ENCODE measurements at regions not wholly inside any gene's neighbourhood (a gene's known extent, or its start where the extent isn't known, plus 50 kb on each side); places are given as distances from the start of the nearest gene placed in this dataset.

GRCh38 chrX:69431420-69431819 is 72.7 kb upstream of the NALF2 start:
- H3K9ac ChIP-seq (ENCODE audit: low read depth, low read length) = no peak overlapping the region

GRCh38 chrX:69430785-69431184 is 73.3 kb upstream of the NALF2 start:
- Histone ChIP-seq H3K36me3 (ENCODE audit: insufficient read depth, low read length) (no peaks in the 10 kb centered on the region), H3K4me1 (ENCODE audit: insufficient read depth, low read length) (no peaks in the 10 kb centered on the region), H4K20me1 (ENCODE audit: insufficient read depth, low read length) (no peaks in the 10 kb centered on the region), H3K9me3 (ENCODE audit: insufficient read depth, low read length, severe bottlenecking) (no peaks in the 10 kb centered on the region), H3K9ac (ENCODE audit: low read depth, low read length) (no peak overlapping the region), H2AFZ (ENCODE audit: low read depth, low read length) (no peak overlapping the region), H3K4me3 (ENCODE audit: low read depth in 1 of 2, low read length in 2 of 2) (no peak overlapping the region), H3K79me2 (ENCODE audit: insufficient read depth, low read length) (no peaks in the 10 kb centered on the region), H3K27me3 (ENCODE audit: insufficient read depth, low read length, poor library complexity) (no peaks in the 10 kb centered on the region), H3K27ac (ENCODE audit: low read length) (no peak overlapping the region), H3K4me2 (ENCODE audit: insufficient read depth, low read length) (no peak overlapping the region)
- no peak for TF ChIP-seq EZH2 (IDR thresholded peaks at IDR 0.05; ENCODE audit: borderline replicate concordance, low read depth, low read length, severe bottlenecking)
- ATAC-seq (ENCODE audit: insufficient read depth, low read depth) = no peak
- DNase-seq = no peak

More at GRCh38 chrX:69431420-69431819, 72.7 kb upstream of the NALF2 start:
- H3K79me2 ChIP-seq (ENCODE audit: insufficient read depth, low read length) = no peaks in the 10 kb centered on the region
- no peaks in the 10 kb centered on the region for H4K20me1 ChIP-seq (ENCODE audit: insufficient read depth, low read length)
- H3K27me3 ChIP-seq (ENCODE audit: insufficient read depth, low read length, poor library complexity) = no peaks in the 10 kb centered on the region
- no peak overlapping the region for H3K4me3 ChIP-seq (ENCODE audit: low read depth in 1 of 2, low read length in 2 of 2)
- H2AFZ ChIP-seq (ENCODE audit: low read depth, low read length) = no peak overlapping the region
- no peaks in the 10 kb centered on the region for H3K9me3 ChIP-seq (ENCODE audit: insufficient read depth, low read length, severe bottlenecking)
- no peak overlapping the region for H3K4me2 ChIP-seq (ENCODE audit: insufficient read depth, low read length)
- H3K4me1 ChIP-seq (ENCODE audit: insufficient read depth, low read length) = no peaks in the 10 kb centered on the region
- no peaks in the 10 kb centered on the region for H3K36me3 ChIP-seq (ENCODE audit: insufficient read depth, low read length)
- no peak for TF ChIP-seq EZH2 (IDR thresholded peaks at IDR 0.05; ENCODE audit: borderline replicate concordance, low read depth, low read length, severe bottlenecking)
- no peak for TF ChIP-seq CTCF (IDR thresholded peaks at IDR 0.05; ENCODE audit: borderline replicate concordance, extremely low read depth, low read length, poor library complexity, severe bottlenecking)
- ATAC-seq (ENCODE audit: insufficient read depth, low read depth) (no peak), DNase-seq (no peak)
- no peak overlapping the region for H3K27ac ChIP-seq (ENCODE audit: low read length)

- H3K4me2 ChIP-seq (ENCODE audit: insufficient read depth, low read length) = no peak overlapping the region
- no peak overlapping the region for H3K9ac ChIP-seq (ENCODE audit: low read depth, low read length)
- no peak overlapping the region for H2AFZ ChIP-seq (ENCODE audit: low read depth, low read length)
- DNase-seq = no peak
- H3K27me3 ChIP-seq (ENCODE audit: insufficient read depth, low read length, poor library complexity) = no peaks in the 10 kb centered on the region
- TF ChIP-seq CTCF (IDR thresholded peaks at IDR 0.05; ENCODE audit: borderline replicate concordance, extremely low read depth, low read length, poor library complexity, severe bottlenecking) (no peak), EZH2 (IDR thresholded peaks at IDR 0.05; ENCODE audit: borderline replicate concordance, low read depth, low read length, severe bottlenecking) (no peak)
- H3K4me1 ChIP-seq (ENCODE audit: insufficient read depth, low read length) = no peaks in the 10 kb centered on the region
- H3K36me3 ChIP-seq (ENCODE audit: insufficient read depth, low read length) = no peaks in the 10 kb centered on the region
- ATAC-seq (ENCODE audit: insufficient read depth, low read depth) = no peak
- no peaks in the 10 kb centered on the region for H4K20me1 ChIP-seq (ENCODE audit: insufficient read depth, low read length)
- H3K4me3 ChIP-seq (ENCODE audit: low read depth in 1 of 2, low read length in 2 of 2) = no peak overlapping the region
- H3K79me2 ChIP-seq (ENCODE audit: insufficient read depth, low read length) = no peaks in the 10 kb centered on the region
- H3K27ac ChIP-seq (ENCODE audit: low read length) = no peak overlapping the region
- no peaks in the 10 kb centered on the region for H3K9me3 ChIP-seq (ENCODE audit: insufficient read depth, low read length, severe bottlenecking)
These were observed 74.6 kb upstream of the NALF2 start for GRCh38 chrX:69429339-69430015.

GRCh38 chrX:69428216-69428615 is 75.9 kb upstream of the NALF2 start:
- no peaks in the 10 kb centered on the region for H4K20me1 ChIP-seq (ENCODE audit: insufficient read depth, low read length)
- H3K9ac ChIP-seq (ENCODE audit: low read depth, low read length) = no peak overlapping the region
- no peak overlapping the region for H3K4me3 ChIP-seq (ENCODE audit: low read depth in 1 of 2, low read length in 2 of 2)
- H3K27ac ChIP-seq (ENCODE audit: low read length) = no peak overlapping the region
- no peaks in the 10 kb centered on the region for H3K27me3 ChIP-seq (ENCODE audit: insufficient read depth, low read length, poor library complexity)
- no peaks in the 10 kb centered on the region for H3K4me1 ChIP-seq (ENCODE audit: insufficient read depth, low read length)
- no peak for ATAC-seq (ENCODE audit: insufficient read depth, low read depth)
- H3K79me2 ChIP-seq (ENCODE audit: insufficient read depth, low read length) = no peaks in the 10 kb centered on the region
- H2AFZ ChIP-seq (ENCODE audit: low read depth, low read length) = no peak overlapping the region
- no peaks in the 10 kb centered on the region for H3K9me3 ChIP-seq (ENCODE audit: insufficient read depth, low read length, severe bottlenecking)
- no peak overlapping the region for H3K4me2 ChIP-seq (ENCODE audit: insufficient read depth, low read length)
- no peaks in the 10 kb centered on the region for H3K36me3 ChIP-seq (ENCODE audit: insufficient read depth, low read length)
- DNase-seq = no peak
- TF ChIP-seq EZH2 (IDR thresholded peaks at IDR 0.05; ENCODE audit: borderline replicate concordance, low read depth, low read length, severe bottlenecking) (no peak), CTCF (IDR thresholded peaks at IDR 0.05; ENCODE audit: borderline replicate concordance, extremely low read depth, low read length, poor library complexity, severe bottlenecking) (no peak)
